WI38 (cell line): ENCODE measurements at regions not wholly inside any gene's neighbourhood (a gene's known extent, or its start where the extent isn't known, plus 50 kb on each side); places are given as distances from the start of the nearest gene placed in this dataset.

Experiments
- H3K4me3 ChIP-seq: 2 replicates; pipeline ENCODE4 v1.5.1; 2011; ENCODE audit warnings: low read depth, mild to moderate bottlenecking, control low read depth, low read length
- TF ChIP-seq, protein P1 (sequence below): IDR thresholded peaks from 2 replicates; pipeline ENCODE4 v1.5.1; 2012; ENCODE audit warnings: low read depth, mild to moderate bottlenecking, control low read depth, low read length

GRCh38 chr7:113207931-113208330 is 89.6 kb upstream of the SMIM30 start:
- TF ChIP-seq, protein P1, sequence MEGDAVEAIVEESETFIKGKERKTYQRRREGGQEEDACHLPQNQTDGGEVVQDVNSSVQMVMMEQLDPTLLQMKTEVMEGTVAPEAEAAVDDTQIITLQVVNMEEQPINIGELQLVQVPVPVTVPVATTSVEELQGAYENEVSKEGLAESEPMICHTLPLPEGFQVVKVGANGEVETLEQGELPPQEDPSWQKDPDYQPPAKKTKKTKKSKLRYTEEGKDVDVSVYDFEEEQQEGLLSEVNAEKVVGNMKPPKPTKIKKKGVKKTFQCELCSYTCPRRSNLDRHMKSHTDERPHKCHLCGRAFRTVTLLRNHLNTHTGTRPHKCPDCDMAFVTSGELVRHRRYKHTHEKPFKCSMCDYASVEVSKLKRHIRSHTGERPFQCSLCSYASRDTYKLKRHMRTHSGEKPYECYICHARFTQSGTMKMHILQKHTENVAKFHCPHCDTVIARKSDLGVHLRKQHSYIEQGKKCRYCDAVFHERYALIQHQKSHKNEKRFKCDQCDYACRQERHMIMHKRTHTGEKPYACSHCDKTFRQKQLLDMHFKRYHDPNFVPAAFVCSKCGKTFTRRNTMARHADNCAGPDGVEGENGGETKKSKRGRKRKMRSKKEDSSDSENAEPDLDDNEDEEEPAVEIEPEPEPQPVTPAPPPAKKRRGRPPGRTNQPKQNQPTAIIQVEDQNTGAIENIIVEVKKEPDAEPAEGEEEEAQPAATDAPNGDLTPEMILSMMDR, result no peak
- H3K4me3 ChIP-seq, result no peak overlapping the region

DNA sequence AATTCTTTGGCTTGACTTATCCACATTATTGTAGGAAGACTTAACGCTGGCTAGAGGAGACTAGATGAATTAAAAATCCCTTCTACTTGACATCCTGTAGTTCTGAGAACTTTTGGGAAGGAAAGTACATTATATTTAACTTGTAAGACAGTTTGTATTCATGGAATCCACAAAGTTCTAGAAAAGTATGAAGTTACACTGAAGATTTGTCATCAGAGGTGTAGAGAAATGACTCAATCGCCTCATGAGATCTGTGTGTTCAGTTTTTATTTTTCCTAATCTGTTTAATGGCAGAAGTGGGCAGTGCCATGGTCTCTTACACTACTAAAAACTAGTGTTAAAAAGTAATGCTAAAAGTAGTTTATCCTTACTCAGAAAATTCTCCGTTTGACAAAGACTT is 89.1 kb upstream of the SMIM30 start:
- no peak overlapping the region for H3K4me3 ChIP-seq
- TF ChIP-seq, protein P1, result no peak

- TF ChIP-seq, protein P1, result no peak
- no peak overlapping the region for H3K4me3 ChIP-seq
These were observed 86.1 kb upstream of the SMIM30 start for GRCh38 chr7:113204415-113204814.

GRCh38 chr7:113202284-113202683 is 83.9 kb upstream of the SMIM30 start:
- H3K4me3 ChIP-seq, result no peak overlapping the region
- TF ChIP-seq, protein P1, result no peak

GRCh38 chr7:113200281-113200680 is 81.9 kb upstream of the SMIM30 start:
- no peak overlapping the region for H3K4me3 ChIP-seq
- TF ChIP-seq, protein P1, result no peak

GRCh38 chr7:113199841-113200240 is 81.5 kb upstream of the SMIM30 start:
- TF ChIP-seq, protein P1, result no peak
- H3K4me3 ChIP-seq, result no peak overlapping the region

GRCh38 chr7:113199136-113199535 is 80.8 kb upstream of the SMIM30 start:
- H3K4me3 ChIP-seq, result no peak overlapping the region
- TF ChIP-seq, protein P1, result no peak
